ENCODE measurements at regions not wholly inside any gene's neighbourhood (a gene's known extent, or its start where the extent isn't known, plus 50 kb on each side); places are given as distances from the start of the nearest gene placed in this dataset.

DNA sequence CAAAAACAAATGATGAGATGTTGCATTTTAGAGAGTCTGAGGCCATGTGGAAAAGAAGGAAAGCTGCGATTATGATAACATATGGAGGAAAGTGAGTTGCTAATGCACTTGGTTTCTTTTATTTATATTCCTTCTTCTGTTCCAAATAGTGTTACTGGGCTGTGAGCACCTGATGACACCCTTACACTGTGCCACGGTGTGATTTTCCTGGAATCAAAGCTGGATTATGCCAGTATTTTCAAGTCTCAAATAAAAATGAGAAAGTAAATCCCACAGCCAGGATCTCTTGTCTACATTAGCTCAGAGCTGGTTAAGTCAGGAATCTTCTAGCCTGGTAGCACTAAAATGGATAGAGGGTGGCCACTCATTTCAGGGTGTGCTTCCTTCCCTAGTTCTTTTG is 670.8 kb downstream of the TDRD15 start:
- no peaks in the 10 kb centered on the region for H3K27me3 ChIP-seq (ENCODE audit: insufficient read depth, low read length)
- RAD21 ChIA-PET (ENCODE audit: low non-redundant PET in 1 of 2, low total read pairs in 2 of 2, uncharacterized antibody in 2 of 2, unreplicated experiment in 2 of 2): no interaction called here
- H3K9ac ChIP-seq (ENCODE audit: low read length): no peak overlapping the region
- no peaks in the 10 kb centered on the region for H3K4me1 ChIP-seq (ENCODE audit: control insufficient read depth in 1 of 2, insufficient read depth in 2 of 2, low read length in 2 of 2)
- H3K4me3 ChIP-seq (replicated peaks in 1 of 2; ENCODE audit: low read depth in 1 of 2, low read length in 2 of 2): no peak overlapping the region
- H3K36me3 ChIP-seq (ENCODE audit: control insufficient read depth in 1 of 2, insufficient read depth in 2 of 2, low read length in 2 of 2): no peaks in the 10 kb centered on the region
- BruUV-seq (replicated peaks): no TSS peak
- no peak overlapping the region for H3K27ac ChIP-seq (ENCODE audit: low read depth, low read length)
- CTCF ChIA-PET: no interaction called here
- H3K9me3 ChIP-seq (ENCODE audit: control insufficient read depth in 1 of 2, insufficient read depth in 1 of 2, low read depth in 1 of 2, low read length in 2 of 2): peaks cover 15 to 25% of the 10 kb centered on the region in 2 experiments; a peak in 3 of 4 replicates
- intact Hi-C loops (cut with micrococcal nuclease): no loop called here
- H3K9me2 ChIP-seq (ENCODE audit: insufficient read depth): no peaks in the 10 kb centered on the region
- H3K79me2 ChIP-seq (ENCODE audit: insufficient read depth, low read length): no peaks in the 10 kb centered on the region
- no peak overlapping the region for H2AFZ ChIP-seq (ENCODE audit: low read depth, low read length, poor library complexity, severe bottlenecking)
- no peak for ATAC-seq
- POLR2A ChIA-PET: no interaction called here
- H4K20me1 ChIP-seq (ENCODE audit: insufficient read depth): no peaks in the 10 kb centered on the region
- TF ChIP-seq RAD21 (IDR thresholded peaks at IDR 0.05; ENCODE audit: low read depth): no peak
- TF ChIP-seq POLR2AphosphoS5 (IDR thresholded peaks at IDR 0.05; ENCODE audit: low read depth, low read length): no peak
- no peak for TF ChIP-seq POLR2A (IDR thresholded peaks at IDR 0.05; ENCODE audit: borderline replicate concordance, extremely low read depth, insufficient read depth, insufficient read length)
- TF ChIP-seq SRF (IDR thresholded peaks at IDR 0.05; ENCODE audit: low read depth): no peak
- TF ChIP-seq CBX3 (IDR thresholded peaks at IDR 0.05; ENCODE audit: low read depth): no peak
- no peak for TF ChIP-seq CTCF (IDR thresholded peaks at IDR 0.05 in 2 of 3, conservative IDR thresholded peaks at IDR 0.05 in 1 of 3; ENCODE audit: borderline replicate concordance in 1 of 3, insufficient read depth in 1 of 3, low read depth in 2 of 3, low read length in 2 of 3)
- no peak for TF ChIP-seq ZFX (IDR thresholded peaks at IDR 0.05)
- TF ChIP-seq EGR1 (IDR thresholded peaks at IDR 0.05; ENCODE audit: low read depth): no peak
- no peak for TF ChIP-seq EZH2phosphoT487 (IDR thresholded peaks at IDR 0.05; ENCODE audit: borderline replicate concordance)
- H3K4me2 ChIP-seq (ENCODE audit: low read length): no peak overlapping the region
- DNase-seq (ENCODE audit: low read depth, low spot score): no peak

- Histone ChIP-seq H3K4me1 (ENCODE audit: control insufficient read depth in 1 of 2, insufficient read depth in 2 of 2, low read length in 2 of 2) (no peaks in the 10 kb centered on the region), H4K20me1 (ENCODE audit: insufficient read depth) (no peaks in the 10 kb centered on the region), H3K79me2 (ENCODE audit: insufficient read depth, low read length) (no peaks in the 10 kb centered on the region), H3K4me3 (replicated peaks in 1 of 2; ENCODE audit: low read depth in 1 of 2, low read length in 2 of 2) (no peak overlapping the region), H3K36me3 (ENCODE audit: control insufficient read depth in 1 of 2, insufficient read depth in 2 of 2, low read length in 2 of 2) (no peaks in the 10 kb centered on the region), H2AFZ (ENCODE audit: low read depth, low read length, poor library complexity, severe bottlenecking) (no peak overlapping the region), H3K9me2 (ENCODE audit: insufficient read depth) (no peaks in the 10 kb centered on the region), H3K9me3 (ENCODE audit: control insufficient read depth in 1 of 2, insufficient read depth in 1 of 2, low read depth in 1 of 2, low read length in 2 of 2) (peaks cover 15 to 19% of the 10 kb centered on the region in 2 experiments; a peak in 3 of 4 replicates), H3K9ac (ENCODE audit: low read length) (no peak overlapping the region), H3K27me3 (ENCODE audit: insufficient read depth, low read length) (no peaks in the 10 kb centered on the region), H3K4me2 (ENCODE audit: low read length) (no peak overlapping the region), H3K27ac (ENCODE audit: low read depth, low read length) (no peak overlapping the region)
- intact Hi-C loops (cut with micrococcal nuclease): no loop called here
- RAD21 ChIA-PET (ENCODE audit: low non-redundant PET in 1 of 2, low total read pairs in 2 of 2, uncharacterized antibody in 2 of 2, unreplicated experiment in 2 of 2): no interaction called here
- CTCF ChIA-PET: no interaction called here
- BruUV-seq (replicated peaks): no TSS peak
- TF ChIP-seq EZH2 (IDR thresholded peaks at IDR 0.05): no peak
- no peak for TF ChIP-seq POLR2A (IDR thresholded peaks at IDR 0.05; ENCODE audit: borderline replicate concordance, extremely low read depth, insufficient read depth, insufficient read length)
- TF ChIP-seq, protein P1, sequence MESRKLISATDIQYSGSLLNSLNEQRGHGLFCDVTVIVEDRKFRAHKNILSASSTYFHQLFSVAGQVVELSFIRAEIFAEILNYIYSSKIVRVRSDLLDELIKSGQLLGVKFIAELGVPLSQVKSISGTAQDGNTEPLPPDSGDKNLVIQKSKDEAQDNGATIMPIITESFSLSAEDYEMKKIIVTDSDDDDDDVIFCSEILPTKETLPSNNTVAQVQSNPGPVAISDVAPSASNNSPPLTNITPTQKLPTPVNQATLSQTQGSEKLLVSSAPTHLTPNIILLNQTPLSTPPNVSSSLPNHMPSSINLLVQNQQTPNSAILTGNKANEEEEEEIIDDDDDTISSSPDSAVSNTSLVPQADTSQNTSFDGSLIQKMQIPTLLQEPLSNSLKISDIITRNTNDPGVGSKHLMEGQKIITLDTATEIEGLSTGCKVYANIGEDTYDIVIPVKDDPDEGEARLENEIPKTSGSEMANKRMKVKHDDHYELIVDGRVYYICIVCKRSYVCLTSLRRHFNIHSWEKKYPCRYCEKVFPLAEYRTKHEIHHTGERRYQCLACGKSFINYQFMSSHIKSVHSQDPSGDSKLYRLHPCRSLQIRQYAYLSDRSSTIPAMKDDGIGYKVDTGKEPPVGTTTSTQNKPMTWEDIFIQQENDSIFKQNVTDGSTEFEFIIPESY (IDR thresholded peaks at IDR 0.05; ENCODE audit: extremely low read depth, insufficient replicate concordance, low read length): no peak
- ATAC-seq: no peak
- POLR2A ChIA-PET: no interaction called here
- no peak for DNase-seq (ENCODE audit: low read depth, low spot score)
Measured at GRCh38 chr2:21800356-21800755, 676.6 kb downstream of the TDRD15 start.
